Astrocyte of the spinal cord (primary cell): ENCODE measurements at regions not wholly inside any gene's neighbourhood (a gene's known extent, or its start where the extent isn't known, plus 50 kb on each side); places are given as distances from the start of the nearest gene placed in this dataset.

ENCODE experiments used
- DNase-seq: peaks from one replicate; pipeline ENCODE4 v3.0.0; 2011; ENCODE audit warnings: low read depth, low spot score
- H3K4me3 ChIP-seq: 2 replicates; pipeline ENCODE4 v1.5.1; 2011; ENCODE audit warnings: low read depth, mild to moderate bottlenecking, low read length, moderate library complexity
- CTCF ChIP-seq: IDR thresholded peaks from 2 replicates; pipeline ENCODE4 v1.5.1; 2012; ENCODE audit warnings: low read depth, mild to moderate bottlenecking, low read length, inconsistent platforms
- in situ Hi-C: cut with HindIII; loops from 2 replicates; pipeline ENCODE4 v1.10.0; 2017; ENCODE audit warnings: low sequenced_read_pairs

GRCh38 chr1:214827883-214828282, 224.9 kb downstream of the CENPF start:
- in situ Hi-C loops, result no loop called here
- no peak overlapping the region for H3K4me3 ChIP-seq
- TF ChIP-seq CTCF, result no peak
- DNase-seq, result no peak

- DNase-seq, result no peak
- in situ Hi-C loops, result no loop called here
Observed at GRCh38 chr1:214830941-214831340, 227.9 kb downstream of the CENPF start.

GRCh38 chr1:214831956-214832355, 229.0 kb downstream of the CENPF start:
- DNase-seq, result no peak
- no peak overlapping the region for H3K4me3 ChIP-seq
- in situ Hi-C loops, result no loop called here
- TF ChIP-seq CTCF, result no peak

More at GRCh38 chr1:214830941-214831340, 227.9 kb downstream of the CENPF start:
- H3K4me3 ChIP-seq, result no peak overlapping the region
- no peak for TF ChIP-seq CTCF

GRCh38 chr1:214833178-214833756, 230.3 kb downstream of the CENPF start:
- in situ Hi-C loops, result no loop called here
- TF ChIP-seq CTCF, result no peak
- DNase-seq, result peak; percentile 78
- no peak overlapping the region for H3K4me3 ChIP-seq

GRCh38 chr1:214837376-214837775, 234.4 kb downstream of the CENPF start:
- in situ Hi-C loops, result no loop called here
- TF ChIP-seq CTCF, result no peak
- DNase-seq, result no peak
- no peak overlapping the region for H3K4me3 ChIP-seq

GRCh38 chr1:214838351-214838750, 235.4 kb downstream of the CENPF start:
- no peak for TF ChIP-seq CTCF
- DNase-seq, result peak; percentile 65
- in situ Hi-C loops, result no loop called here

More at GRCh38 chr1:214838351-214838750, 235.4 kb downstream of the CENPF start:
- no peak overlapping the region for H3K4me3 ChIP-seq
